ENCODE measurements at regions not wholly inside any gene's neighbourhood (a gene's known extent, or its start where the extent isn't known, plus 50 kb on each side); places are given as distances from the start of the nearest gene placed in this dataset.

- FAIRE-seq = no peak
- ChIA-PET CTCF (ENCODE audit: low intra/inter-chr PET ratio) (no interaction called here), POLR2A (no interaction called here)
- no TSS peak for BruUV-seq (replicated peaks)
- no peak overlapping the region for H2AFZ ChIP-seq (ENCODE audit: low read depth, low read length)
- no peaks in the 10 kb centered on the region for H3K4me1 ChIP-seq (replicated peaks in 1 of 2; ENCODE audit: control insufficient read depth in 2 of 2, insufficient read depth in 2 of 2, low read length in 2 of 2)
- in situ Hi-C loops (cut with MboI) (no loop called here), intact Hi-C loops (cut with micrococcal nuclease) (no loop called here)
- no peak for ATAC-seq
- H3K4me2 ChIP-seq (ENCODE audit: insufficient read depth, low read length) = no peak overlapping the region
- H3K36me3 ChIP-seq (ENCODE audit: control insufficient read depth, insufficient read depth, low read length) = no peaks in the 10 kb centered on the region
- no peak for DNase-seq (ENCODE audit: extremely low read depth in 1 of 4, low spot score in 3 of 4)
- 0% methylated on average over 4 of the region's 4 CpGs for WGBS (ENCODE audit: insufficient coverage, low coverage, missing lambda C conversion rate)
- H3K9me3 ChIP-seq (replicated peaks; ENCODE audit: control insufficient read depth, insufficient read depth, low read depth, low read length) = no peaks in the 10 kb centered on the region
- H3K27ac ChIP-seq (ENCODE audit: extremely low read depth, low read depth, low read length) = no peak overlapping the region
- no peak overlapping the region for H3K9ac ChIP-seq (ENCODE audit: insufficient read depth in 1 of 2, low read depth in 2 of 2, low read length in 2 of 2)
- TF ChIP-seq ZNF217 (CRISPR knock-in tag; IDR thresholded peaks at IDR 0.05) (no peak), CEBPG (CRISPR knock-in tag; IDR thresholded peaks at IDR 0.05) (no peak), CEBPG (tag; conservative IDR thresholded peaks at IDR 0.05 in 1 of 2, IDR thresholded peaks at IDR 0.05 in 1 of 2) (0 out of 4 replicates have a peak, but pooled peaks of 1 of the 2 experiments have one; percentile 10)
- no peaks in the 10 kb centered on the region for H3K27me3 ChIP-seq (ENCODE audit: control insufficient read depth in 2 of 2, insufficient read depth in 2 of 2, low read length in 2 of 2)
- no peak overlapping the region for H3K4me3 ChIP-seq
- H3K9me1 ChIP-seq (ENCODE audit: control insufficient read depth, insufficient read depth, low read length) = no peaks in the 10 kb centered on the region
- H4K20me1 ChIP-seq (replicated peaks; ENCODE audit: control insufficient read depth, insufficient read depth, low read length) = no peaks in the 10 kb centered on the region
- H3K79me2 ChIP-seq (ENCODE audit: control insufficient read depth, insufficient read depth, low read length) = no peaks in the 10 kb centered on the region
These were observed 233.6 kb upstream of the FMN2 start for GRCh38 chr1:239858057-239858456.

- Histone ChIP-seq H4K20me1 (replicated peaks; ENCODE audit: control insufficient read depth, insufficient read depth, low read length) (no peaks in the 10 kb centered on the region), H3K4me3 (no peak overlapping the region), H3K27ac (ENCODE audit: extremely low read depth, low read depth, low read length) (no peak overlapping the region), H3K79me2 (ENCODE audit: control insufficient read depth, insufficient read depth, low read length) (no peaks in the 10 kb centered on the region), H3K9me1 (ENCODE audit: control insufficient read depth, insufficient read depth, low read length) (no peaks in the 10 kb centered on the region), H3K36me3 (ENCODE audit: control insufficient read depth, insufficient read depth, low read length) (no peaks in the 10 kb centered on the region), H3K9me3 (replicated peaks; ENCODE audit: control insufficient read depth, insufficient read depth, low read depth, low read length) (no peaks in the 10 kb centered on the region), H3K4me1 (replicated peaks in 1 of 2; ENCODE audit: control insufficient read depth in 2 of 2, insufficient read depth in 2 of 2, low read length in 2 of 2) (no peaks in the 10 kb centered on the region), H3K27me3 (ENCODE audit: control insufficient read depth in 2 of 2, insufficient read depth in 2 of 2, low read length in 2 of 2) (no peaks in the 10 kb centered on the region), H3K9ac (ENCODE audit: insufficient read depth in 1 of 2, low read depth in 2 of 2, low read length in 2 of 2) (no peak overlapping the region), H3K4me2 (ENCODE audit: insufficient read depth, low read length) (no peak overlapping the region), H2AFZ (ENCODE audit: low read depth, low read length) (no peak overlapping the region)
- ATAC-seq (no peak), FAIRE-seq (no peak), DNase-seq (ENCODE audit: extremely low read depth in 1 of 4, low spot score in 3 of 4) (no peak)
- no TSS peak for BruUV-seq (replicated peaks)
- POLR2A ChIA-PET = no interaction called here
- in situ Hi-C loops (cut with MboI) (no loop called here), intact Hi-C loops (cut with micrococcal nuclease) (no loop called here)
- 2% methylated on average over 5 of the region's 5 CpGs for WGBS (ENCODE audit: insufficient coverage, low coverage, missing lambda C conversion rate)
- CTCF ChIA-PET (ENCODE audit: low intra/inter-chr PET ratio) = no interaction called here
- TF ChIP-seq PCBP2 (IDR thresholded peaks at IDR 0.05; ENCODE audit: low read depth, low read length, poor library complexity, severe bottlenecking) (no peak), FOXK2 (conservative IDR thresholded peaks at IDR 0.05 in 1 of 2, IDR thresholded peaks at IDR 0.05 in 1 of 2; ENCODE audit: low read depth in 2 of 2) (no peak), ID3 (CRISPR knock-in tag; IDR thresholded peaks at IDR 0.05) (no peak), ID3 (tag; IDR thresholded peaks at IDR 0.05) (no peak), E2F6 (IDR thresholded peaks at IDR 0.05; ENCODE audit: borderline replicate concordance in 1 of 2, extremely low read depth in 1 of 2, insufficient read depth in 1 of 2, insufficient read length in 1 of 2, low read depth in 1 of 2, low read length in 1 of 2, poor library complexity in 1 of 2, severe bottlenecking in 1 of 2) (no peak), ARID3A (IDR thresholded peaks at IDR 0.05; ENCODE audit: borderline replicate concordance, low read depth, low read length) (no peak), HOXB6 (CRISPR knock-in tag; IDR thresholded peaks at IDR 0.05; ENCODE audit: borderline replicate concordance) (no peak), SMAD2 (IDR thresholded peaks at IDR 0.05; ENCODE audit: low read depth, low read length) (no peak)
These were observed 233.2 kb upstream of the FMN2 start for GRCh38 chr1:239858529-239858928.

Measured in K562 (cell line).